GM19468 (cell line): ENCODE measurements at regions not wholly inside any gene's neighbourhood (a gene's known extent, or its start where the extent isn't known, plus 50 kb on each side); places are given as distances from the start of the nearest gene placed in this dataset.

ENCODE experiments used
- ATAC-seq: cut with Tn5 transposase; IDR thresholded peaks from one replicate; pipeline ENCODE4 v1.9.1; 2021; ENCODE audit warnings: mild to moderate bottlenecking, moderate library complexity, moderate number of reproducible peaks; ENCODE audit not compliant: unreplicated experiment; ENCODE audit errors: extremely low read depth

GRCh38 chr6:128686084-128686483 is 165.7 kb upstream of the PTPRK start:
- no peak for ATAC-seq

- ATAC-seq: no peak
These were observed 156.1 kb upstream of the PTPRK start for GRCh38 chr6:128676456-128676855.

GRCh38 chr6:128672023-128672422 is 151.6 kb upstream of the PTPRK start:
- ATAC-seq: no peak

GRCh38 chr6:128667339-128667858 is 147.0 kb upstream of the PTPRK start:
- ATAC-seq: no peak

GRCh38 chr6:128666405-128666804 is 146.0 kb upstream of the PTPRK start:
- ATAC-seq: no peak

GRCh38 chr6:128663238-128663637 is 142.8 kb upstream of the PTPRK start:
- no peak for ATAC-seq

GRCh38 chr6:128659878-128660622 is 139.7 kb upstream of the PTPRK start:
- no peak for ATAC-seq

GRCh38 chr6:128659276-128659675 is 138.9 kb upstream of the PTPRK start:
- no peak for ATAC-seq

GRCh38 chr6:128657181-128657580 is 136.8 kb upstream of the PTPRK start:
- ATAC-seq: no peak

- peak; percentile 35 for ATAC-seq
These were observed 135.6 kb upstream of the PTPRK start for GRCh38 chr6:128655978-128656498.

GRCh38 chr6:128648022-128648598 is 127.7 kb upstream of the PTPRK start:
- no peak for ATAC-seq

GRCh38 chr6:128642132-128642531 is 121.7 kb upstream of the PTPRK start:
- ATAC-seq: no peak

- ATAC-seq: no peak
These were observed 121.3 kb upstream of the PTPRK start for GRCh38 chr6:128641703-128642102.

- ATAC-seq: no peak
These were observed 118.4 kb upstream of the PTPRK start for GRCh38 chr6:128638817-128639216.

- no peak for ATAC-seq
These were observed 114.8 kb upstream of the PTPRK start for GRCh38 chr6:128635219-128635618.

GRCh38 chr6:128632131-128632530 is 111.7 kb upstream of the PTPRK start:
- no peak for ATAC-seq

- no peak for ATAC-seq
These were observed 110.6 kb upstream of the PTPRK start for GRCh38 chr6:128631031-128631430.

GRCh38 chr6:128630213-128630612 is 109.8 kb upstream of the PTPRK start:
- ATAC-seq: no peak

GRCh38 chr6:128617285-128617684 is 96.9 kb upstream of the PTPRK start:
- ATAC-seq: no peak

GRCh38 chr6:128616342-128616741 is 95.9 kb upstream of the PTPRK start:
- ATAC-seq: no peak

- ATAC-seq: no peak
These were observed 86.2 kb upstream of the PTPRK start for GRCh38 chr6:128606611-128607010.

GRCh38 chr6:128605961-128606360 is 85.6 kb upstream of the PTPRK start:
- no peak for ATAC-seq
